PC-3 (cell line): ENCODE measurements at regions not wholly inside any gene's neighbourhood (a gene's known extent, or its start where the extent isn't known, plus 50 kb on each side); places are given as distances from the start of the nearest gene placed in this dataset.
"Not testable (repeated sequence)": the region's sequence is repeated elsewhere in the genome, so short reads cannot be mapped to it uniquely, and the experiment has no call there.

Source experiments
- ATAC-seq: fragments of 200-7000 bp; cut with Tn5 transposase; 2 replicates; pipeline ENCODE4 v1.9.1; 2020; ENCODE audit warnings: mild to moderate bottlenecking, moderate library complexity
- BruUV-seq: library from RNA; stranded (reverse); fragments of 400-500 nt; replicated peaks from 2 replicates; lab custom pipeline; 2021; lab: Mats Ljungman, UMichigan
- CTCF ChIA-PET: fragments of 300-600 bp; sonication (Branson Sonifier 250); formaldehyde crosslinking; loops from one replicate; lab custom pipeline; 2022; ENCODE audit warnings: antibody characterized with exemption; lab: Charles Lee
- POLR2A ChIA-PET: fragments of 300-600 bp; sonication (Branson Sonifier 250); formaldehyde crosslinking; loops from one replicate; lab custom pipeline; 2022; ENCODE audit warnings: antibody characterized with exemption; ENCODE audit not compliant: unreplicated experiment; lab: Charles Lee
- DNase-seq: peaks from one replicate; pipeline ENCODE4 v3.0.0-alpha.2; 2015
- H2AFZ ChIP-seq: fragments of 300-600 bp; sonication (generic); 2 replicates; pipeline ENCODE4 v1.6.0; 2016; ENCODE audit warnings: antibody characterized with exemption, low read length
- H3F3A ChIP-seq: fragments of 300-600 bp; sonication (generic); one replicate; pipeline ENCODE4 v1.6.0; 2017; ENCODE audit warnings: antibody characterized with exemption, low read length, control low read depth, mild to moderate bottlenecking; ENCODE audit not compliant: unreplicated experiment
- H3K27ac ChIP-seq: fragments of 300-600 bp; sonication (generic); 2 replicates; pipeline ENCODE4 v1.5.1; 2016; ENCODE audit warnings: mild to moderate bottlenecking, low read length
- H3K27me3 ChIP-seq: fragments of 300-600 bp; sonication (generic); 2 replicates; pipeline ENCODE4 v1.6.1; 2016; ENCODE audit warnings: low read length, mixed read lengths
- H3K36me3 ChIP-seq: fragments of 300-600 bp; sonication (generic); 2 replicates; pipeline ENCODE4 v1.6.1; 2016; ENCODE audit warnings: low read depth, mixed run types, low read length, mixed read lengths
- H3K4me1 ChIP-seq: fragments of 300-600 bp; sonication (generic); 2 replicates; pipeline ENCODE4 v1.5.1; 2016; ENCODE audit warnings: low read length; ENCODE audit not compliant: insufficient read depth
- H3K4me2 ChIP-seq: fragments of 300-600 bp; sonication (generic); 2 replicates; pipeline ENCODE4 v1.6.0; 2016; ENCODE audit warnings: low read length
- H3K4me3 ChIP-seq: fragments of 300-600 bp; sonication (generic); 2 replicates; pipeline ENCODE4 v1.5.1; 2016; ENCODE audit warnings: mild to moderate bottlenecking, low read length, mixed read lengths
- H3K79me2 ChIP-seq: fragments of 300-600 bp; sonication (generic); 2 replicates; pipeline ENCODE4 v1.6.1; 2017; ENCODE audit warnings: low read length, mixed read lengths
- H3K9ac ChIP-seq: fragments of 300-600 bp; sonication (generic); 2 replicates; pipeline ENCODE4 v1.6.0; 2016; ENCODE audit warnings: mild to moderate bottlenecking, low read length
- H3K9me2 ChIP-seq: fragments of 300-600 bp; sonication (generic); replicated peaks from 2 replicates; pipeline ENCODE4 v1.6.1; 2016; ENCODE audit warnings: mixed run types, low read length, mixed read lengths
- H3K9me3 ChIP-seq: fragments of 300-600 bp; sonication (generic); 2 replicates; pipeline ENCODE4 v1.6.1; 2016; ENCODE audit warnings: low read length, mixed read lengths
- H4K20me1 ChIP-seq: fragments of 300-600 bp; sonication (generic); 2 replicates; pipeline ENCODE4 v1.6.1; 2016; ENCODE audit warnings: low read length, mixed read lengths
- EZH2 ChIP-seq: fragments of 300-600 bp; sonication (generic); IDR thresholded peaks from one replicate; pipeline ENCODE4 v1.6.1; 2017; ENCODE audit warnings: antibody characterized with exemption, mild to moderate bottlenecking, low read length; ENCODE audit not compliant: unreplicated experiment
- EZH2phosphoT487 ChIP-seq: fragments of 300-600 bp; sonication (generic); IDR thresholded peaks from 2 replicates; pipeline ENCODE4 v1.6.1; 2018; ENCODE audit warnings: mild to moderate bottlenecking, antibody characterized with exemption, low read length, borderline replicate concordance
- intact Hi-C: fragments of 100-400 bp; cut with micrococcal nuclease; formaldehyde crosslinking; loops from 2 replicates; pipeline ENCODE4 v1.9.0; 2023
- TF ChIP-seq, protein P1 (sequence below): fragments of 300-600 bp; sonication (generic); conservative IDR thresholded peaks from 2 replicates; pipeline ENCODE4 v1.5.1; 2017; ENCODE audit warnings: antibody characterized with exemption, low read depth, mild to moderate bottlenecking, low read length

- Histone ChIP-seq H3K27me3 (no peaks in the 10 kb centered on the region), H3K4me3 (no peak overlapping the region), H3K9ac (no peak overlapping the region), H3K4me1 (peaks cover 6% of the 10 kb centered on the region), H3K27ac (no peak overlapping the region), H3K4me2 (no peak overlapping the region), H3F3A (peaks cover 7% of the 10 kb centered on the region), H3K79me2 (no peaks in the 10 kb centered on the region), H3K9me3 (no peaks in the 10 kb centered on the region), H3K36me3 (no peaks in the 10 kb centered on the region), H3K9me2 (no peaks in the 10 kb centered on the region), H2AFZ (no peak overlapping the region), H4K20me1 (no peaks in the 10 kb centered on the region)
- BruUV-seq: no TSS peak
- no peak for DNase-seq
- intact Hi-C loops: no loop called here
- no peak for ATAC-seq
- ChIA-PET POLR2A (no interaction called here), CTCF (no interaction called here)
- TF ChIP-seq, protein P1, sequence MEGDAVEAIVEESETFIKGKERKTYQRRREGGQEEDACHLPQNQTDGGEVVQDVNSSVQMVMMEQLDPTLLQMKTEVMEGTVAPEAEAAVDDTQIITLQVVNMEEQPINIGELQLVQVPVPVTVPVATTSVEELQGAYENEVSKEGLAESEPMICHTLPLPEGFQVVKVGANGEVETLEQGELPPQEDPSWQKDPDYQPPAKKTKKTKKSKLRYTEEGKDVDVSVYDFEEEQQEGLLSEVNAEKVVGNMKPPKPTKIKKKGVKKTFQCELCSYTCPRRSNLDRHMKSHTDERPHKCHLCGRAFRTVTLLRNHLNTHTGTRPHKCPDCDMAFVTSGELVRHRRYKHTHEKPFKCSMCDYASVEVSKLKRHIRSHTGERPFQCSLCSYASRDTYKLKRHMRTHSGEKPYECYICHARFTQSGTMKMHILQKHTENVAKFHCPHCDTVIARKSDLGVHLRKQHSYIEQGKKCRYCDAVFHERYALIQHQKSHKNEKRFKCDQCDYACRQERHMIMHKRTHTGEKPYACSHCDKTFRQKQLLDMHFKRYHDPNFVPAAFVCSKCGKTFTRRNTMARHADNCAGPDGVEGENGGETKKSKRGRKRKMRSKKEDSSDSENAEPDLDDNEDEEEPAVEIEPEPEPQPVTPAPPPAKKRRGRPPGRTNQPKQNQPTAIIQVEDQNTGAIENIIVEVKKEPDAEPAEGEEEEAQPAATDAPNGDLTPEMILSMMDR: no peak
- no peak for TF ChIP-seq EZH2
- no peak for TF ChIP-seq EZH2phosphoT487
Measured at GRCh38 chr18:67385455-67385854, 131.1 kb downstream of the DSEL start.

GRCh38 chr18:67384057-67384456 is 132.5 kb downstream of the DSEL start:
- POLR2A ChIA-PET, intact Hi-C loops, BruUV-seq: not testable (repeated sequence)

DNA sequence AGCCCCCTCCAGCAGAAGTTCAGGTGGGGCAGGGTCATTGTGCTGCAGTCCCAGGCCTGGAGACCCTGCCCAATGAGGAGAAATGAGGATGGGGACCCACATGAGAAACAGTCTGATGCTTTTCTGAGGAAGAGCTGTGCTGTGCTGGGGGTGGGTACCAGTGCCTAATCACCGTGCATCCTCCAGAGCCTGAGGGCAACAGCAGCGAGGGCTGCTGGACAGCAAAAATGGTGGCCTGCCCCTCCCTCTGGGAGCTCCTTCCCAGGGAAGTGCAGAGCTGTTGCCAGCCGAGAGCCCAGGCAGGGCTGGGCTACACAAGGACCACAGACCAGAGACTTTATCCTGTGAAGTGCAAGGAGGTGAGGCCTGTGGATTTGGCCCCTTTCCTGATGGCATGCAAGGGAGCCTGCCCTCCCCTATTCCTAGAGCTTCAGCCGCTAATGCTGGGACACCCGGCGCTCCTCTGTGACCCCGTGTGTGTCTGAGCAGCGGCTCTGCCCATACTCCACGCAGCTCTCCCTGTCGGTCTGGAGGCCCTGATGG is 134.8 kb downstream of the DSEL start:
- H3K4me2 ChIP-seq: no peak overlapping the region
- intact Hi-C loops: no loop called here
- no peak overlapping the region for H3K27ac ChIP-seq
- TF ChIP-seq, protein P1: no peak
- no peaks in the 10 kb centered on the region for H3K36me3 ChIP-seq
- peaks cover 7% of the 10 kb centered on the region for H3F3A ChIP-seq
- no peak overlapping the region for H2AFZ ChIP-seq
- no peaks in the 10 kb centered on the region for H3K9me2 ChIP-seq
- H3K4me1 ChIP-seq: peaks cover 6% of the 10 kb centered on the region
- CTCF ChIA-PET: no interaction called here
- H3K9ac ChIP-seq: no peak overlapping the region
- no peaks in the 10 kb centered on the region for H3K9me3 ChIP-seq
- H4K20me1 ChIP-seq: no peaks in the 10 kb centered on the region
- POLR2A ChIA-PET: no interaction called here
- no TSS peak for BruUV-seq
- H3K79me2 ChIP-seq: no peaks in the 10 kb centered on the region
- no peak for DNase-seq
- H3K4me3 ChIP-seq: no peak overlapping the region
- H3K27me3 ChIP-seq: no peaks in the 10 kb centered on the region
- ATAC-seq: no peak

More at GRCh38 chr18:67384057-67384456, 132.5 kb downstream of the DSEL start:
- H3K9me3 ChIP-seq, H3K27me3 ChIP-seq, H2AFZ ChIP-seq, DNase-seq, H4K20me1 ChIP-seq, H3K79me2 ChIP-seq, H3K9me2 ChIP-seq, H3K9ac ChIP-seq, H3K4me3 ChIP-seq, H3K36me3 ChIP-seq, H3K4me2 ChIP-seq, H3F3A ChIP-seq, H3K4me1 ChIP-seq, CTCF ChIA-PET, H3K27ac ChIP-seq, ATAC-seq: not testable (repeated sequence)
